NCI-H1092 (cell line): ENCODE measurements at regions not wholly inside any gene's neighbourhood (a gene's known extent, or its start where the extent isn't known, plus 50 kb on each side); places are given as distances from the start of the nearest gene placed in this dataset.
"Not testable (repeated sequence)": the region's sequence is repeated elsewhere in the genome, so short reads cannot be mapped to it uniquely, and the experiment has no call there.

ENCODE experiments used
- DNase-seq: peaks from one replicate; lab custom pipeline; 2025; lab: John Stamatoyannopoulos, UW

- no peak for DNase-seq
These were observed 833.9 kb downstream of the FSTL5 start for GRCh38 chr4:161329852-161330251.

DNA sequence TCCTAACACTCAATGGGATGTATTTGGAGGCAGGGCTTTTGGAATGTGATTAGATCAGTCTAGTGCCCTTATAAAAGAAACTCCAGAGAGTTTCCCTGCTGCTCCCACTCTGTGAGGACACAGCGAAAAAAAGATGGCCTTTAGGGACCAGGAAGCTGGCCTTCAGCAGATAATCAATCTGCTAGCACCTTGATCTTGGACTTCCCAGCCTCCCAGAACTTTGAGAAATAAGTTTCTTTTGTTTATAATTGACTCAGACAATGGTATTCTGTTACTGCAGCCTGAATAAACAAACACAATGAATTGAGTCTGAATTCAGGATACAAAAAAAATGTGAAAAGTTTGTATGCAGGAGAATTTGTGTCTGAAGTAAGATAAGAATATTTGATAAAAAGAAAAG, 842.1 kb downstream of the FSTL5 start:
- no peak for DNase-seq

DNA sequence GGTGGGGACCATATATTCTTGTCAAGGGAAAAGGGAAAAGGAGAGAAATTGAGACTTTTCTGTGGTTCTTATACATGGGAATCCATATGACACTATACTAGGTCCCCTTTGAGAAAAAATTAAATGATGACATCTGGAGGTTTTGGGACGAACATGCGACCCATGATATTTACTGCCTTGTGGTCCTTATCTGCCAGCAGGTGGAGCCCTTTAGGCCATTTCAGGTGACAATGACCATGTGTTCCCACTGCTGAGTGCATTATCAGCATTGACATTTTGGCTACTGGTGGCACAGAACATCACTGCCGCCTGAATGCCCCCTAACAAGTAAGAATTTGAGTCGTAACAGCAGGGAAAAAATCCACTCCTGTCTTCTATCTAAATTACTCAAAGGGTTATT, 843.4 kb downstream of the FSTL5 start:
- DNase-seq: peak; percentile 8

- DNase-seq: no peak
These were observed 846.8 kb downstream of the FSTL5 start for GRCh38 chr4:161317000-161317399.

DNA sequence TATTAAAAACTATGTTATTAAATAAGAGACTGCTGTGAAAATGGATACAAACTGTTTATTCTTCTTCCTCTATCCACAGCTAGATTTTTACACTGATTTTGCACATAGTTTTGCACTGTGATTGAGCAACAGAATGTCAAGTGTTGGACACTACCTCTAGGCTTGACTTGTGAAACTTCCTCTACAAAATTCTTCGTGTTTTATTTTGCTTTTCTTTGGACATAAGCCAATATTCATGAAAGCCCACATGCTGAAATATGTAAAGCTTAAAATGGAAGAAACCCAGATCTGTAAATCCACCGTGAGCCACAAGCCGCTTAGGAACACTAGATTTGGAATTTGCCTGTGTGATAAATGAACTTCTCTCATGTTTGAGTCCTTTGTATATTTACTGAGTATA, 849.4 kb downstream of the FSTL5 start:
- DNase-seq: no peak

DNA sequence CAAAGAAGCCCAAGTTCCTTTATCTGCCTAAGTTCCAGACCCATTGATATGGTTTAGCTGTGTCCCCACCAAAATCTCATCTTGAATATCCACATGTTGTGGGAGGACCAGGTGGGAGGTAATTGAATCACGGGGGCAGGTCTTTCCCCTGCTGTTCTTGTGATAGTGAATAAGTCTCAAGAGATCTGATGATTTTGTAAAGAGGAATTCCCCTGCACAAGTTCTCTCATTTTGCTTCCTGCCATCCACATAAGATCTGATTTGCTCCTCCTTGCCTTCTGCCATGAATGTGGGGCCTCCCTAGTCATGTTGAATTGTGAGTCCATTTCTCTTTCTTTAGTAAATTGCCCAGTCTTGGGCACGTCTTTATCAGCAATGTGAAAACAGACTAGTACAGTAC, 860.2 kb downstream of the FSTL5 start:
- DNase-seq: no peak

- DNase-seq: no peak
These were observed 872.6 kb downstream of the FSTL5 start for GRCh38 chr4:161291222-161291621.

DNA sequence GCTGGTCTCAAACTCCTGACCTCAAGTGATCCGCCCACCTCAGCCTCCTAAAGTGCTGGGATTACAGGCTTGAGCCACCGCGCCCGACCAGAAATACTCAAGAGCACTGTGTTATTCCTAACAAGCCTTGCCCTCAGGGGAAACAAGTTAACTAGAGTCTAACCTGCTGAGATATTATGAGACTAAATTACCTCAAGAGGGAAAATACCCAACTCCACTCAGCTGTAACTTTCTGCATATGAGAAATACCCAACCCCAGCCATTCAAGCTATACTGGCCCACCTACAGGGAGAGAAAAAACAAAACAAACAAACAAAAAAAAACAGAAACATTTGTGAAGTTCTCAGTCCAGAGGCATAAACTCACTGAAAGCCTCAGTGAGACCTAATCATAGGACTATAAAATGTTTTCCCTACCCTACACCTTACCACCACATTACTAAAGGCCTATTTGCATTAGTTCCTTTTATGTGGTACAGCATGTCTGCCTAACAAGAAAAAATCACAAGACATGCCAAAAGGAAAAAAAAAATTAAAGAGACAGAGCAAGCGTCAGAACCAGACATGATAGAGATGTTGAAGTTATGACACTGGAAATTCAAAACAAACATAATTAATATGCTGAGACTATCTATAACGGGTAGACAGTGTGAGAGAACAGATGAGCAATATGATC, 876.0 kb downstream of the FSTL5 start:
- no peak for DNase-seq

GRCh38 chr4:161285461-161285860, 878.3 kb downstream of the FSTL5 start:
- no peak for DNase-seq

GRCh38 chr4:161280929-161281328, 882.9 kb downstream of the FSTL5 start:
- DNase-seq: no peak

GRCh38 chr4:161279095-161279494, 884.7 kb downstream of the FSTL5 start:
- no peak for DNase-seq

GRCh38 chr4:161277150-161277787, 886.5 kb downstream of the FSTL5 start:
- not testable (repeated sequence) for DNase-seq

DNA sequence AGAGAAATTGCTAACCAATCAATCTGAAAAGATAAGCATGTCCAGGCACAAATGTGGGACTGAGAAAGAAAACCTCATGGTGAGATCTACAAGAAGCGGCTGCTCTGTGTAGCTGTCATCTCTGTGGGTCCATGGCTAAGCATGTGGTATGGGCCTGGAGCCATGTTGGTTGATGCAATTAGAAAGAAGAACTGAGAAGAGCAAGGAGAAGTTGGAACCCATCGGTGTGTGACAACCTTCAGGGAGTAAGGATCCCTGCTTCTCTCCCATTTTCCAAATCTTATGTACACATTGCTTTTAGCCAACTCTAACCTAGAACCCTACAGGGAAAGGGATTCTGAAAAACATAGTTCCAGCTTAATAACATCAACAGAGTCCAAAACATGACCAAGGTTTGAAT, 890.2 kb downstream of the FSTL5 start:
- no peak for DNase-seq

- no peak for DNase-seq
These were observed 903.0 kb downstream of the FSTL5 start for GRCh38 chr4:161260819-161261218.

DNA sequence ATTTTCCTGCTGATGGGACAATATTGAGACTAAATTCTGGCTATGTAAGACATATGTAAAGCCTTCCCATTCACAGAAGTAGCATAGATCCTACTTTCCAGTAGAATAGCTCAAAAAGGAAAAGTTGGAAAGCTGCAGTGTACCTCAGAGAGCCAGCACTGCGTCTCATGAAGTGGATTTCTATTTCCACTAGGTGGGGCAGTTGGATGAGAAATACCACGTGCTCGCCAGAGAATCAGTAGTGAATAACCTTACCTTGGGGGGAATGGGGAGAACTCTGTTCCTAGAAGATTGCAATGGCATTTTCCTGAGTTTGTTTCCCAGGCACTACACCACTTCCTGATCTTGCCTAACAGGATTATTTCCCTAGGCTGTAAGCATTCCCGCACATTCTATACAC, 907.1 kb downstream of the FSTL5 start:
- no peak for DNase-seq

DNA sequence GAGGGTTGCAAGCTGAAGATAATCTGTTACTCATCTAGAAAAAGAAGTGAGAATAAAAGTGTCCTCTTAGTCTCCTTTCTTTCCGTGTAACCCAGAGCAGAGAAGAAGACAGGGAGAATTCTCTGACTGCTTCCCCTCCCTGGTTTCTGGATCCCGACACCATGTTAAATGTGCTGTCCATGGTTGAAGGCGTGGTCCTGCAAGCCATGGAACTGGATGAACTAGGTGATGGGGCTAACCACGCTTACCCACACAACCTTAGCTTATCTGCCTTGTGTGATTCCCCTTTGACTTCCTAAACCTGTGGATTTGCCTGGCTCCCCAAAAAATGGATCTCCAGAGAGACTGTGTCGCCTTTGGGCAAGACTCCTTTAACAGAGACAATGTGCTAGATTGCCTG, 907.6 kb downstream of the FSTL5 start:
- no peak for DNase-seq

DNA sequence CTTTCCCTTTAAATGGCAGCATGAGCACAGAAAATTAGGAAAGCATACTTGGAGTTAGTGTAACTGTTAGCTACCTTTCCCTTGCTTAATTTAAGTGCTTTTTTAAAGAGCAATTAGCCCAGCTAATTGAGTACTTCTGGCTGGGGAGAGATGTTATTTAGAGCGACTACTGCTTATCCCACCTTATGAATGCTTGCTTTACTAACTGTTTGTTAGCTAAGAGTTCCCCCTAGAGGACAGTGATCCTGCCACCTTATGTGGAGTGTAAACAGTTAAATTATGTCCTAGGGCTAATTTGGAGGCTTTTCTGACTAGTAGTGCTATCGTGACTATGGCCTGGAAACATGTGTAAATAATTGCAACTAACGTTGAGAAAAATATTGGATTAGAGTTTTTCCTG, 909.4 kb downstream of the FSTL5 start:
- DNase-seq: no peak

DNA sequence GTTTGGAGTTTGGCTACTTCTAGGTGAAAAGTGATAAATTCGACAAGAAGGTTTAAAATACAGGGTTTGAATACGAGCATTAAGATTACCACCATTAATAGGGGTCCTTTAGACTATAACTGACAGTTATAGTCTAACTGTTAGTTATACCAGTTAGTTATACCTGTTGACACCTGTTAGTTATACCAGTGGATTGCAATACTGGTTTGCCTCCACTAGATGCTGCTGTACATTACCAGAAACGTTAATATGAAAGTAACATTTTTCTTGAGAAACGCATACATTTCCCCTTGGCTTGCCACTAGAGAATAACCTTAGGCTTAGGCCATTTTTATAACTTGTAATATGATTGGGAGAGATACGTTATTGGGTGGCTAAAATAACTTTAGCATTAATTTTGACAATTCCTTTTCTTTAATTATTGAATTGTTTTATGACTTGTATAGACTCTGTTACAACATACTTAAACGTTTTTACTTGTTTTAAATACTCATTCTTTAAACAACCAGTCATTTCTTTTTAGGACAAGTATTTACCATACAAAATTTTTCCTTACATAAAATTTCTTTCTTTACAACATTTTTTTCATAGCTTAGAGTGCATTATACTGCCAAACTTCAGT, 911.2 kb downstream of the FSTL5 start:
- DNase-seq: peak; percentile 15

GRCh38 chr4:161249779-161250440, 913.9 kb downstream of the FSTL5 start:
- DNase-seq: no peak

DNA sequence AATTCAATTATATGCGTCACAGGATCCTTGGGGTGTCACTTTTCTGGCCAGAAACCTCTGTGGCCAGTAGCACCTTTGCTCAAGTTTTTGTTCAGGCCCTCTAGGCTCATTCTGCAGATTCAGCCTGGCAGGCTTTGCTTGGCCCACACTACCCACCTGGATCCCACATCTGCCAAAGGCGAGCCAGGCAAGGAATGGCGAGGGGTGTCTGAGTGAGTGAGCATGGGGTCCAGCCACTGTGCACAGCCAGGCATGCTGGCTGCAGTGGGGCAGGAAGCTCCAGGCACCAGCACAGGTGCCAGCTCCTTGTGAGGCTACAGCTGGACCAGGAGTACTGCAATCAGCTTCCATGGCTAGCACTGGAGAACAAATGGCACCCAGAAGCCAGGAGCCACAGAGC, 914.9 kb downstream of the FSTL5 start:
- DNase-seq: no peak

DNA sequence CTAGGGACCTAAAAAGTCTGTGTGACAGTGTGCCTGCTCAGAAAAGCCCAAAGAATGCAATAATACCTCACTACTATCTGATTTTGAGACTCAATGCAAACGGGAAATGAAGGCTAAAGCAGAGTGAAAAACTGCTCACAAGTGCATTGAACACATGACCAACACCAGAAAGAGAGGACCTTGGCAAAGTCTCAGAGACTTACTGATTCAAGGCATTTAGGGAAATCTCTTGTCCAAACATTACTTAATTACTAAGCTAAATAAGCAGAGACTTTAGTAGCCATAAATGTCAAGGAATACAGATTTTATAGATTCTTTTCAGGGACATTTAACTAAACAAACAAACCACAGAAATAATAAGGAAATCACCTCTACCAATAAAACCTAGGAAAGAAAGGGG, 916.0 kb downstream of the FSTL5 start:
- DNase-seq: no peak

- DNase-seq: no peak
These were observed 925.8 kb downstream of the FSTL5 start for GRCh38 chr4:161238033-161238432.

DNA sequence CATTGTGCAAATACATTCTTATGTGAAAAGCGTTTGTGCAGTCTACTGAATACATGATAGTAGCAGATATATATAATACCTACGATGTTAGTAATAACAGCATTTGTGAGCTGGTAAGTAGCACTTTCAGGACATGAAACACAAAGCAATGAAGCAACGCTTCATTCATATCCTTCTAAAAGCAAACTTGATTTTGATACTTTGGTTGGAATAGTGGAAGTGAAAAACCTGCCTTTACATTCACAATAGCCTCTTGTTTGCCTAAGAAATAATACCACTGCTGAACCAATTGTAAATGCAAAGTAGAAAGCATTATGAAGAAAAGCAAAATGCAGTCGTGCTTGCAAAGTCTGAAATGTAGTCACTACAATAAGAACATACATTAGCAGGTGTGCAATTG, 926.3 kb downstream of the FSTL5 start:
- DNase-seq: no peak
